ENCODE measurements at regions not wholly inside any gene's neighbourhood (a gene's known extent, or its start where the extent isn't known, plus 50 kb on each side); places are given as distances from the start of the nearest gene placed in this dataset.

GRCh38 chr6:126662966-126663365 lies 323.1 kb downstream of the CENPW start:
- Mint-ChIP-seq H3K9me3 (no peaks in the 10 kb centered on the region), H3K4me3 (no peak overlapping the region), H3K27me3 (ENCODE audit: insufficient read depth, low read depth, poor library complexity) (no peaks in the 10 kb centered on the region), H3K27ac (no peak overlapping the region), H3K36me3 (ENCODE audit: low read depth) (no peaks in the 10 kb centered on the region), H3K4me1 (no peaks in the 10 kb centered on the region)
- Histone ChIP-seq H3F3A (replicated peaks; ENCODE audit: low read depth) (no peaks in the 10 kb centered on the region), H3K4me3 (no peak overlapping the region), H3K4me2 (no peak overlapping the region), H3K79me2 (replicated peaks; ENCODE audit: insufficient read depth) (no peaks in the 10 kb centered on the region), H3K27ac (ENCODE audit: low read depth) (no peak overlapping the region), H3K36me3 (ENCODE audit: insufficient read depth) (no peaks in the 10 kb centered on the region), H4K20me1 (replicated peaks; ENCODE audit: insufficient read depth) (no peaks in the 10 kb centered on the region), H3K9me2 (ENCODE audit: insufficient read depth) (no peaks in the 10 kb centered on the region), H3K4me1 (ENCODE audit: insufficient read depth) (no peaks in the 10 kb centered on the region), H2AFZ (no peak overlapping the region), H3K27me3 (ENCODE audit: insufficient read depth) (no peaks in the 10 kb centered on the region)
- DNase-seq (ENCODE audit: low spot score) (no peak), ATAC-seq (no peak)
- TF ChIP-seq ZNF331 (CRISPR knock-in tag; IDR thresholded peaks at IDR 0.05; ENCODE audit: low read depth): no peak
- TF ChIP-seq EZH2 (IDR thresholded peaks at IDR 0.05; ENCODE audit: low read depth, unreplicated experiment): no peak
- no peak for TF ChIP-seq REST (IDR thresholded peaks at IDR 0.05; ENCODE audit: unreplicated experiment)
- TF ChIP-seq NANOG (IDR thresholded peaks at IDR 0.05; ENCODE audit: borderline replicate concordance): no peak
- TF ChIP-seq ZNF114 (CRISPR knock-in tag; IDR thresholded peaks at IDR 0.05): no peak
- no peak for TF ChIP-seq STAT1 (IDR thresholded peaks at IDR 0.05; ENCODE audit: unreplicated experiment)
- no peak for TF ChIP-seq CTCF (conservative IDR thresholded peaks at IDR 0.05; ENCODE audit: low read depth in 2 of 2)
- no peak for TF ChIP-seq ZNF462 (CRISPR knock-in tag; IDR thresholded peaks at IDR 0.05)
- TF ChIP-seq POLR2AphosphoS5 (IDR thresholded peaks at IDR 0.05; ENCODE audit: low read depth): no peak
- TF ChIP-seq CREB1 (CRISPR knock-in tag; IDR thresholded peaks at IDR 0.05; ENCODE audit: low read depth): no peak
- TF ChIP-seq EZH2phosphoT487 (IDR thresholded peaks at IDR 0.05; ENCODE audit: unreplicated experiment): no peak
- no peak for TF ChIP-seq ETS1 (IDR thresholded peaks at IDR 0.05)
- no peak for TF ChIP-seq JUNB (IDR thresholded peaks at IDR 0.05; ENCODE audit: unreplicated experiment)
